ENCODE measurements at regions not wholly inside any gene's neighbourhood (a gene's known extent, or its start where the extent isn't known, plus 50 kb on each side); places are given as distances from the start of the nearest gene placed in this dataset.

DNA sequence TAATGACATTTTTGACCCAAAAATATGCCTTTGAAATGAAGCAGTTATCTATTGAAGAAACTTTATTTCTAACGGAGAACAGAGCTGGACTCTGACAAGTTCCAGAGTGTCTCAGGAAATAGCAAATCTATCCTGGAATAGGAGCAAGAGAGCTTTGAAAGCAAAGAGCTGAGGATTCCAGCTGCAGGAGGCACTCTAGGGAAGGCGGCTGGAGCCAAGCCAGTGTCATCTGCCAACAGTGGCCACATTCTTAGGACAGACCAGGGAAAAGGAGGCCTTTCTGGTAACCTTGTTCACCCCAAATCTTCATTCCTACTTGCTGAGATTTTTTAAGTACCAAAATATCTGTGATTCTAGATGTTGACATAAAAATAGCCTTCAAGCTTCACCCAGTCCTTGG, 493.5 kb upstream of the B3GAT1 start:
- Histone ChIP-seq H3K4me3 (ENCODE audit: low read depth, low read length) (no peak overlapping the region), H3K27me3 (ENCODE audit: control insufficient read depth, insufficient read depth, low read length) (no peaks in the 10 kb centered on the region), H3K36me3 (ENCODE audit: control insufficient read depth, insufficient read depth, low read length) (no peaks in the 10 kb centered on the region)
- DNase-seq (ENCODE audit: low read depth) = no peak
- POLR2A ChIA-PET = no interaction called here
- CTCF ChIA-PET = no interaction called here
- TF ChIP-seq, protein P1, sequence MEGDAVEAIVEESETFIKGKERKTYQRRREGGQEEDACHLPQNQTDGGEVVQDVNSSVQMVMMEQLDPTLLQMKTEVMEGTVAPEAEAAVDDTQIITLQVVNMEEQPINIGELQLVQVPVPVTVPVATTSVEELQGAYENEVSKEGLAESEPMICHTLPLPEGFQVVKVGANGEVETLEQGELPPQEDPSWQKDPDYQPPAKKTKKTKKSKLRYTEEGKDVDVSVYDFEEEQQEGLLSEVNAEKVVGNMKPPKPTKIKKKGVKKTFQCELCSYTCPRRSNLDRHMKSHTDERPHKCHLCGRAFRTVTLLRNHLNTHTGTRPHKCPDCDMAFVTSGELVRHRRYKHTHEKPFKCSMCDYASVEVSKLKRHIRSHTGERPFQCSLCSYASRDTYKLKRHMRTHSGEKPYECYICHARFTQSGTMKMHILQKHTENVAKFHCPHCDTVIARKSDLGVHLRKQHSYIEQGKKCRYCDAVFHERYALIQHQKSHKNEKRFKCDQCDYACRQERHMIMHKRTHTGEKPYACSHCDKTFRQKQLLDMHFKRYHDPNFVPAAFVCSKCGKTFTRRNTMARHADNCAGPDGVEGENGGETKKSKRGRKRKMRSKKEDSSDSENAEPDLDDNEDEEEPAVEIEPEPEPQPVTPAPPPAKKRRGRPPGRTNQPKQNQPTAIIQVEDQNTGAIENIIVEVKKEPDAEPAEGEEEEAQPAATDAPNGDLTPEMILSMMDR (IDR thresholded peaks at IDR 0.05; ENCODE audit: insufficient read depth, low read depth, low read length) = no peak

DNA sequence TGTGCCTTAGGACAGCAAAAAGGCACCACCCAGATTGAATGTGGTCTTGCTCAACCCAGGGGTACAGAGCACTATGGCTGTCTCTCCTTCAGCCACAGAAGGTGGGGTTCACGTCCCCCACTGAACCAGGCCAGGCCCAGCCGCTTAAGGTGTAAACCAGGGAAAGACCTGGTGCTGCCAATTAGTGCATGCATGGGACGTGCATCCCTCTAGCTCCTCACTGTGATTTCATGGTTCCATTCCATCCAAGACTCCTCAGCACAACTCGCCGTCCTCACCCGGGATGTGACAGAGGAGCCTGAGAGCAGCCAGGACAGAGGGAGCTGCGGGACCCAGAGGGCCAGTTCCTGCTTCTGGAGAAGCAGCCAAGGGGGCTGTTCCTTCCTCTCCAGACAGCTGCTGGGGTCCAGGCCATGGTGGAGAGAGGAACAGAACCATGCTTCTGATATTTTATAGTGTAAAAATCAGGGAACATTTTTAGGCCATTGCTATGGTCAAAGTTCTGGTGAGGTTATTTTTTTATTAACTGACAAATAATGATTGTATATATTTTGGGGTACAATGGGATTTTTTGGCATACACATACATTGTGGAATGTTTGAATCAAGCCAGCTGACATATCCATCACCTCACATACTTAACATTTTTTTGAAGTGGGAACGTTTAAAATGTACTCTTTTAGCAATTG, 492.2 kb upstream of the B3GAT1 start:
- CTCF ChIA-PET = no interaction called here

DNA sequence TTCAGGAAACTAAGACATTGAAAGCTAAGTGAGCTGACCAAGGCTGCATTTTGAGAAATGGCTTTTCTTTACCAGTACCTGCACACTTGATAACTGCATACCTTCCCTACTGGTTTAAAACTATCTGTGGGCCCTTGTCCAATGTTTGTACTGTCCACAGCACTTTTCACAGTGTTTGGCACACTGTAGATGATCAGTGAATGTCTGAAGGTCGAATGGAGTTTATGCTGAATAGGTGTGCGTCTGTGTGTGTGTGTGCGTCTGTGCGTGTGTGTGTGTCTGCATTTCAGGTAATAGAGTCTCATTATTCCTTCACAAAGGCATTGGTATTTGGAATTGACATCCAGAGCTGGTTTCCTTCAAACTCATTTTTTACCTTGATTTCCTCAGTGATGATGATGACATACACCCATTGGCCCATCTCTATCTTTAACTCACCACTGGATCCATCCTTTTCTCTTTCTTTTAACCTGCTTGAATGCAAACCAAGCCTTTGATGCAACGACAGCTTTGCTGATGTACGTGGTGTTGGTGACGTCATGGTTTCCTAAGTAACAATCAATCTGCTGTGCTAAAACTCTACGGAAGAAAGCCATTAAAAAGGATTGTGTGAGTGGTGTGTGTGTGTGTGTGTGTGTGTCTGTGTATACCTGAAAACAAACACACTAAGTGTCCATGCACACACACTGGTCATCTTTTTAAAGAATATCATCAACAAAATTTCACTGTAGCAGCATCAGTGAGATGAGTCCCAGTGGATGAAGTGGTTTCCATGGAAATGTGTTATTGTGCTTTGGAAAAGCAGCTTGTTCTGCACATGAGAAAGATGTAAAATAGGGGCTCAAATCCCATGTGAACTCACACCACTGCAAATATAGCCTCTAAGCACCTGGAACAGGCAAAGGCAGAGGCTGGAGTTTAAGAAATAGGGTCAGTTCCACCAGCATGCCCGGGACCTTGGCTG, 490.2 kb upstream of the B3GAT1 start:
- no peaks in the 10 kb centered on the region for H3K36me3 ChIP-seq (ENCODE audit: control insufficient read depth, insufficient read depth, low read length)
- no peak for DNase-seq (ENCODE audit: low read depth)
- TF ChIP-seq, protein P1 (IDR thresholded peaks at IDR 0.05; ENCODE audit: insufficient read depth, low read depth, low read length) = no peak
- H3K27me3 ChIP-seq (ENCODE audit: control insufficient read depth, insufficient read depth, low read length) = no peaks in the 10 kb centered on the region
- ChIA-PET CTCF (no interaction called here), POLR2A (no interaction called here)
- no peak overlapping the region for H3K4me3 ChIP-seq (ENCODE audit: low read depth, low read length)

More for the DNA sequence above, 492.2 kb upstream of the B3GAT1 start:
- POLR2A ChIA-PET = no interaction called here
- Histone ChIP-seq H3K27me3 (ENCODE audit: control insufficient read depth, insufficient read depth, low read length) (no peaks in the 10 kb centered on the region), H3K4me3 (ENCODE audit: low read depth, low read length) (no peak overlapping the region), H3K36me3 (ENCODE audit: control insufficient read depth, insufficient read depth, low read length) (no peaks in the 10 kb centered on the region)
- DNase-seq (ENCODE audit: low read depth) = no peak
- TF ChIP-seq, protein P1 (IDR thresholded peaks at IDR 0.05; ENCODE audit: insufficient read depth, low read depth, low read length) = no peak

DNA sequence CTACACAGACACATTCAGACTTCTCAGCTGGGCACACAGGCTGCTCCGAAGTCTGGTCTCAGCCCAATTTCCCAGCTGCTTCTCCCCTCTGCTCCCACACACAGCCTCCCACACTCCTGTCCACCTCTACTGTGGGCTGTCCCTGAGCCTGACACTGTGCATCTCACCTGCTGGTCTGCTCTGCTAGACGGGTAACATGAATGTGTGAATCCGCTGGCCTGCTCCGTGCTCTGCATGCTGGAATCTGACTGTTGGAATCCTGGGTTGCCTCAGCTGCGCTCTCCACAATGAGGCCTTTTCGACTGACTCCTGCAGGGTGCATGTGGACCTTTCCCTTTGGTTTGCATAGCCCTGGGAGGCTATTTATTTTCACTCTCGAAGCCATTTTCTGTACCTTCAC, 489.5 kb upstream of the B3GAT1 start:
- CTCF ChIA-PET = no interaction called here

More for the DNA sequence above, 489.5 kb upstream of the B3GAT1 start:
- no peak overlapping the region for H3K4me3 ChIP-seq (ENCODE audit: low read depth, low read length)
- DNase-seq (ENCODE audit: low read depth) = no peak
- TF ChIP-seq, protein P1 (IDR thresholded peaks at IDR 0.05; ENCODE audit: insufficient read depth, low read depth, low read length) = no peak
- no peaks in the 10 kb centered on the region for H3K36me3 ChIP-seq (ENCODE audit: control insufficient read depth, insufficient read depth, low read length)
- H3K27me3 ChIP-seq (ENCODE audit: control insufficient read depth, insufficient read depth, low read length) = no peaks in the 10 kb centered on the region
- POLR2A ChIA-PET = no interaction called here

All from BJ (cell line).